ENCODE measurements at regions not wholly inside any gene's neighbourhood (a gene's known extent, or its start where the extent isn't known, plus 50 kb on each side); places are given as distances from the start of the nearest gene placed in this dataset.

GRCh38 chr2:120545521-120546047 lies 190.1 kb upstream of the GLI2 start:
- no peaks in the 10 kb centered on the region for H3K4me1 ChIP-seq (ENCODE audit: insufficient read depth, low read length)
- H3K9ac ChIP-seq (ENCODE audit: low read depth, low read length), result no peak overlapping the region
- no peak overlapping the region for H3K4me3 ChIP-seq (ENCODE audit: low read length)
- H3K27me3 ChIP-seq (ENCODE audit: insufficient read depth, low read length), result peaks cover 51% of the 10 kb centered on the region
- H3K36me3 ChIP-seq (ENCODE audit: insufficient read depth, low read depth, low read length), result no peaks in the 10 kb centered on the region
- H3K27ac ChIP-seq (ENCODE audit: low read length), result no peak overlapping the region
- H3K9me3 ChIP-seq (ENCODE audit: insufficient read depth, low read depth, low read length), result no peaks in the 10 kb centered on the region

GRCh38 chr2:120546048-120546864 lies 189.4 kb upstream of the GLI2 start:
- H3K9ac ChIP-seq (ENCODE audit: low read depth, low read length), result no peak overlapping the region

GRCh38 chr2:120546865-120547390 lies 188.7 kb upstream of the GLI2 start:
- no peaks in the 10 kb centered on the region for H3K9me3 ChIP-seq (ENCODE audit: insufficient read depth, low read depth, low read length)
- H3K4me3 ChIP-seq (ENCODE audit: low read length), result no peak overlapping the region
- H3K27ac ChIP-seq (ENCODE audit: low read length), result no peak overlapping the region
- H3K36me3 ChIP-seq (ENCODE audit: insufficient read depth, low read depth, low read length), result no peaks in the 10 kb centered on the region
- H3K4me1 ChIP-seq (ENCODE audit: insufficient read depth, low read length), result no peaks in the 10 kb centered on the region
- no peak overlapping the region for H3K9ac ChIP-seq (ENCODE audit: low read depth, low read length)
- H3K27me3 ChIP-seq (ENCODE audit: insufficient read depth, low read length), result peaks cover 55% of the 10 kb centered on the region

More at GRCh38 chr2:120546048-120546864, 189.4 kb upstream of the GLI2 start:
- no peaks in the 10 kb centered on the region for H3K9me3 ChIP-seq (ENCODE audit: insufficient read depth, low read depth, low read length)
- H3K4me1 ChIP-seq (ENCODE audit: insufficient read depth, low read length), result no peaks in the 10 kb centered on the region
- no peak overlapping the region for H3K4me3 ChIP-seq (ENCODE audit: low read length)
- H3K27ac ChIP-seq (ENCODE audit: low read length), result no peak overlapping the region
- no peaks in the 10 kb centered on the region for H3K36me3 ChIP-seq (ENCODE audit: insufficient read depth, low read depth, low read length)
- peaks cover 55% of the 10 kb centered on the region for H3K27me3 ChIP-seq (ENCODE audit: insufficient read depth, low read length)

GRCh38 chr2:120547662-120548061 lies 188.0 kb upstream of the GLI2 start:
- Histone ChIP-seq H3K4me1 (ENCODE audit: insufficient read depth, low read length) (no peaks in the 10 kb centered on the region), H3K36me3 (ENCODE audit: insufficient read depth, low read depth, low read length) (no peaks in the 10 kb centered on the region), H3K4me3 (ENCODE audit: low read length) (no peak overlapping the region), H3K9me3 (ENCODE audit: insufficient read depth, low read depth, low read length) (no peaks in the 10 kb centered on the region), H3K27ac (ENCODE audit: low read length) (no peak overlapping the region), H3K9ac (ENCODE audit: low read depth, low read length) (no peak overlapping the region), H3K27me3 (ENCODE audit: insufficient read depth, low read length) (peaks cover 55% of the 10 kb centered on the region)

GRCh38 chr2:120548627-120549608 lies 186.8 kb upstream of the GLI2 start:
- H3K4me1 ChIP-seq (ENCODE audit: insufficient read depth, low read length), result no peaks in the 10 kb centered on the region

GRCh38 chr2:120549841-120550240 lies 185.8 kb upstream of the GLI2 start:
- Histone ChIP-seq H3K4me3 (ENCODE audit: low read length) (no peak overlapping the region), H3K36me3 (ENCODE audit: insufficient read depth, low read depth, low read length) (no peaks in the 10 kb centered on the region), H3K27me3 (ENCODE audit: insufficient read depth, low read length) (peaks cover 67% of the 10 kb centered on the region), H3K9me3 (ENCODE audit: insufficient read depth, low read depth, low read length) (no peaks in the 10 kb centered on the region), H3K27ac (ENCODE audit: low read length) (no peak overlapping the region), H3K9ac (ENCODE audit: low read depth, low read length) (no peak overlapping the region), H3K4me1 (ENCODE audit: insufficient read depth, low read length) (no peaks in the 10 kb centered on the region)

More at GRCh38 chr2:120548627-120549608, 186.8 kb upstream of the GLI2 start:
- Histone ChIP-seq H3K4me3 (ENCODE audit: low read length) (no peak overlapping the region), H3K36me3 (ENCODE audit: insufficient read depth, low read depth, low read length) (no peaks in the 10 kb centered on the region), H3K27ac (ENCODE audit: low read length) (no peak overlapping the region), H3K9me3 (ENCODE audit: insufficient read depth, low read depth, low read length) (no peaks in the 10 kb centered on the region), H3K9ac (ENCODE audit: low read depth, low read length) (no peak overlapping the region), H3K27me3 (ENCODE audit: insufficient read depth, low read length) (peaks cover 62% of the 10 kb centered on the region)

GRCh38 chr2:120550282-120550681 lies 185.4 kb upstream of the GLI2 start:
- no peak overlapping the region for H3K4me3 ChIP-seq (ENCODE audit: low read length)
- no peak overlapping the region for H3K9ac ChIP-seq (ENCODE audit: low read depth, low read length)
- no peak overlapping the region for H3K27ac ChIP-seq (ENCODE audit: low read length)
- H3K36me3 ChIP-seq (ENCODE audit: insufficient read depth, low read depth, low read length), result no peaks in the 10 kb centered on the region
- peaks cover 69% of the 10 kb centered on the region for H3K27me3 ChIP-seq (ENCODE audit: insufficient read depth, low read length)
- no peaks in the 10 kb centered on the region for H3K9me3 ChIP-seq (ENCODE audit: insufficient read depth, low read depth, low read length)
- H3K4me1 ChIP-seq (ENCODE audit: insufficient read depth, low read length), result no peaks in the 10 kb centered on the region

- Histone ChIP-seq H3K4me1 (ENCODE audit: insufficient read depth, low read length) (no peaks in the 10 kb centered on the region), H3K9ac (ENCODE audit: low read depth, low read length) (no peak overlapping the region), H3K36me3 (ENCODE audit: insufficient read depth, low read depth, low read length) (no peaks in the 10 kb centered on the region), H3K27me3 (ENCODE audit: insufficient read depth, low read length) (peaks cover 73% of the 10 kb centered on the region), H3K27ac (ENCODE audit: low read length) (no peak overlapping the region), H3K9me3 (ENCODE audit: insufficient read depth, low read depth, low read length) (no peaks in the 10 kb centered on the region), H3K4me3 (ENCODE audit: low read length) (no peak overlapping the region)
Observed at GRCh38 chr2:120550893-120551446, 184.7 kb upstream of the GLI2 start.

GRCh38 chr2:120551522-120551921 lies 184.1 kb upstream of the GLI2 start:
- H3K4me3 ChIP-seq (ENCODE audit: low read length), result no peak overlapping the region

GRCh38 chr2:120552079-120552478 lies 183.6 kb upstream of the GLI2 start:
- Histone ChIP-seq H3K36me3 (ENCODE audit: insufficient read depth, low read depth, low read length) (no peaks in the 10 kb centered on the region), H3K27me3 (ENCODE audit: insufficient read depth, low read length) (peaks cover 75% of the 10 kb centered on the region), H3K9me3 (ENCODE audit: insufficient read depth, low read depth, low read length) (no peaks in the 10 kb centered on the region), H3K4me1 (ENCODE audit: insufficient read depth, low read length) (no peaks in the 10 kb centered on the region), H3K9ac (ENCODE audit: low read depth, low read length) (no peak overlapping the region), H3K27ac (ENCODE audit: low read length) (no peak overlapping the region), H3K4me3 (ENCODE audit: low read length) (no peak overlapping the region)

More at GRCh38 chr2:120551522-120551921, 184.1 kb upstream of the GLI2 start:
- H3K27ac ChIP-seq (ENCODE audit: low read length), result no peak overlapping the region
- H3K27me3 ChIP-seq (ENCODE audit: insufficient read depth, low read length), result peaks cover 75% of the 10 kb centered on the region
- no peaks in the 10 kb centered on the region for H3K36me3 ChIP-seq (ENCODE audit: insufficient read depth, low read depth, low read length)
- no peaks in the 10 kb centered on the region for H3K4me1 ChIP-seq (ENCODE audit: insufficient read depth, low read length)
- no peaks in the 10 kb centered on the region for H3K9me3 ChIP-seq (ENCODE audit: insufficient read depth, low read depth, low read length)
- no peak overlapping the region for H3K9ac ChIP-seq (ENCODE audit: low read depth, low read length)

- H3K4me1 ChIP-seq (ENCODE audit: insufficient read depth, low read length), result no peaks in the 10 kb centered on the region
Observed at GRCh38 chr2:120552800-120553481, 182.7 kb upstream of the GLI2 start.

More at GRCh38 chr2:120552800-120553481, 182.7 kb upstream of the GLI2 start:
- Histone ChIP-seq H3K4me3 (ENCODE audit: low read length) (peak overlapping the region; percentile 59), H3K9ac (ENCODE audit: low read depth, low read length) (no peak overlapping the region), H3K27ac (ENCODE audit: low read length) (no peak overlapping the region), H3K36me3 (ENCODE audit: insufficient read depth, low read depth, low read length) (no peaks in the 10 kb centered on the region), H3K27me3 (ENCODE audit: insufficient read depth, low read length) (peaks cover 73% of the 10 kb centered on the region), H3K9me3 (ENCODE audit: insufficient read depth, low read depth, low read length) (no peaks in the 10 kb centered on the region)

All from iPS-20b (cell line).